COR-L47 (cell line): ENCODE measurements at regions not wholly inside any gene's neighbourhood (a gene's known extent, or its start where the extent isn't known, plus 50 kb on each side); places are given as distances from the start of the nearest gene placed in this dataset.

Source experiments
- DNase-seq: peaks from one replicate; lab custom pipeline; 2025; lab: John Stamatoyannopoulos, UW

DNA sequence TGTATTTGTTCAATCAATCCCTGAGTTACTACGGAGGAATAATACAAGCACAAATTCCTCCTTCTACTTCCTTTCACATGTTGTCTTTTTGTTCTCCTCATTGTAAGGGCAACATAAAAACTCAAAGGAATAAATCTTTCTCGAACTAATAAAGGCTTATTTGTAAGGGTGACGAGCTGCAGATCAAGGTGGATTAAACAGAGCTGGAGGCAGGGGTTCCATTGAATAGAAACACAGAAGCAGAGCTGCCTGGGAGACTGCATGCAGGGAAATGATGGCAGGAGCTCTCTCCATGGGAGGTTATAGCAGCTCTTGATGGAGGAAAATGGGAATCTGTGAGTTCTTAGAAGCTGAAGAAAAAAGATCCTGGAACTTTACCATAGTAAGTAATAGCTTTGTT is 160.2 kb downstream of the CYYR1 start:
- DNase-seq: no peak

DNA sequence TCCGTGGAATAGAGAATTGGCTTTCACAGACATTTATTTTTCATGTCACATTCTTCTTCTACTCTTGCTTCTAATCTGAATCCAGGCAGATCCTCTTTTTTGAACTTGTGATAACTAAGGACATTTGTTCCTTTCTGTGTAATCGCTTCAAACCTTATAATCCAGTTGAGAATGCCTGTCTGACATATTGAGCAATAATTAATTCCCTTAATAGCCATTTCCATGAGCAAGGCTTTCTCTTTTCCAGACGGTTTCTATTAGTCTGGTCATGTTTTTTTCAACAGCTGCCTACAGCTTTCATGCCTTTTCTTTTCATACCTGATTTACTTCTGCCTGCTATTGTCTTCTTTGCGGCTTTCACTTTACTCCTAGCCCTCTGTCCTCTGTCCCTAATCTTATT is 163.4 kb downstream of the CYYR1 start:
- no peak for DNase-seq

DNA sequence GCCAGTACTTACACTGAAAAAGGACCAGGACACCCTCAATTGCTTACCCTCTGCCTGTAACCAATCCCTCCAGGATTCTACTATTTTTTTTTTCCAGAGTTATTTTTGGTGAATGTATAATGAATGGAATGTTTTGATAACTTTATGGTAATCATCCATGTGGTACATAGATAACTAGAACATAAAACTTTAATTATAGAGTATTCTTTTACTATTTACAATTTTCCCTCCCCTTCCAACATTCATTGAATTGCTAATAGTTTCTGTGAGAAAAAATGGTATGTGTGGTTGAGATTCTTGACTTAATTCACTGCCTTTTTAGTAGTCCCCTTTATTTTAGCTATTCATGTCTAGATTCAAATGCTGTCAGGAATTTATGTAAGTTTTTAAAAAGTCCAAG is 164.6 kb downstream of the CYYR1 start:
- DNase-seq: no peak

DNA sequence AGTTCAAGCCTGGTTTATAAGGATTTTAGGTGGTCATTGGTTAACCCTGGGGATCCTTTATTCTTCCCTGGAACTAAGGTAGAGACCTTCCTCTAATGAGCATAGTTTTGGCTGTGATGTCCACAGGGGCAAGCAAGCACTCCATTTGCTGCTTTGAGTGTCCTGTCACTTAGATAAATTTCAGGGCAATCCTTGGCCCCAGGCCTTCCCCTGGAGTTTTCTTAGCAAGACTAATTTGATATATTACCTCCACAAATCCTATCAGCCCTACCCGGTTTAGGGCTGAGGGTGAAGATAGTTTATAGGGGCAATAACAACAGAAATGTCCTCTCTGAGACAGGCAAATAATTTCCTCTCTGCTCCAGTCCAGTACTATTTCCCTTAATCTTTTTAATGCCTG is 166.6 kb downstream of the CYYR1 start:
- no peak for DNase-seq

DNA sequence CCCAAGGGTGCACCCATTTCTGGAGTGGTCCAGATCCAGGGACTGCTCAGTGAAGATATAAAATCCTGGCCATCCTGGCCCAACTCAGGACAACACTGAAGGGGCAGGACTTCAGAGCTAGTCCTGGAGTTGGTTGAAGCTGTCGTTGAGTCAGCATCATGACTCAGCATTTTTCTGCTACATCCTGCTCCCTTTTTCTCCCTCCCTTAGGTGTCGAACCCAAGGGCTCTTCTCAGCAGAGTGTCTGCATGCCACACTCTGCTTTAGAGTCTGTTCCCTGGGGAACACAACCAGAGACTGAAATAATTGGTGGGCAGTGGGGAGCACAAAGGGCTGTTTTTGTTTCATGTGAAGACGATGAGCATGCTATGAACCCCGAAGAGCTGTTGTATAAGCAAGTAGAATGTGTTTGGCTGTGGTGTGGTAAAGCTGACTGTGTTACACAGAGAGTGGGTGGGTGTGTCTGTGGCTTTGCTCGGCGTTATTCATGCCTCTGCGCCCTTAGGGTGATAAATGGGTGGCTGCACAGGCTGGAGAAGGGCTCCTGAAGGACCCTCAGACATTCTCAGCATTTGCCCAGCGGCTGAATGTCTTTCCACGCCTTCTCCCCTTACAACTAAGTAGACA is 167.2 kb downstream of the CYYR1 start:
- no peak for DNase-seq

DNA sequence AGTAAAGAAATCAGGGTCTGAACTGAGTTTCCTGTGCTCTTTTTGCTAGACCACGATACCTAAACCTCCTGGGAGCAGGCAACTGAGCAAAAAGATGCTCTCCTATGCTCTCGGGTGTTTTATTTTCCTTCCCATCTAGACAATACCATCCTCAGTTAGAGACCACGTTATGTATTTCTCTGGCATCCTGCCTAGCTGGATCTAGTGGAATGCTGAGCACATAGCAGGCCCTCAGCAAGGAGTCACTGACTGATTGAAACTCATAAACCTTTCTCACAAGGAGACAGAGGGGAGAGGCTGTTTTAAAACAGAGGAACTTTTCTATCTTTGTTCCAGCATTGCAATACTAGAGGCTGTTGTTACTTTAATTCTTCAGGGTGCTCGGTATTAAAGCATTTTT is 168.0 kb downstream of the CYYR1 start:
- DNase-seq: no peak

DNA sequence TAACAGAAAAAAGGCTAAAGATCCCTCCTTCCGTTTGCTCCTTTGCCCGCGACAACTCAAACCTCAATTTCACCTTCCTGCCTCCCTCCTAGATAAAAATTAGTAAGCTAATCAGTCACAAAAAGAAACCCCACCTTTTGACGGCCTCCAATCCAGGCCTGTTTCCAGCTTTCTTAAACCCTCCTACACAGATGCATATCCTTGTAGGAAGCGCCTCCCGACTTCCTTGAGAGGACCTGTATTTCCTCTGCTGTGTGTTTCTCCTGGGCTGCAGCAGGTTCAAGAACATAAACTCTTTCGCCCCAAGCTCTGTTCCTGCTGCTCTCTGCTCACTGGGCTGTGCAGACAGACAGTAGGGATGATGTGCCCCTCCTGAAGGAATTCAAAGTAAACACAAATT is 168.8 kb downstream of the CYYR1 start:
- no peak for DNase-seq

DNA sequence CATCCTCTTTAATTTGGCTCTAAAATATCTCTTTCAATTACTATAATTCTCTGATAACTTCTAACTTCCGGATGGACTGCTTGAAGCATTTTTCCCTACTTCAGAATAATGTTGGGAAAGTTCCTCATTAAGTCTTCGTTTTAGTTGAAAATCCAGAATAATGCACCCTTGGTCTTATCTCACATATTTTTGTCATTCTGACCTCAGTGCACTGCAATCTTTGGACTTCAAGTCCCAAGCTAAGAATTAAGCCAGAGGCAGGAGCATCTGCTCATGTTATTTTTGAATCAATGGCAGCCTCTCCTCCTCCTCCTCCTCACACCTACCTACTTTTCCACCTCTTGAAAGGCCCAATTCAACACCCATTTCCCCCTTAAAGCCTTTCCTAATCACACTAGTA is 169.8 kb downstream of the CYYR1 start:
- no peak for DNase-seq

DNA sequence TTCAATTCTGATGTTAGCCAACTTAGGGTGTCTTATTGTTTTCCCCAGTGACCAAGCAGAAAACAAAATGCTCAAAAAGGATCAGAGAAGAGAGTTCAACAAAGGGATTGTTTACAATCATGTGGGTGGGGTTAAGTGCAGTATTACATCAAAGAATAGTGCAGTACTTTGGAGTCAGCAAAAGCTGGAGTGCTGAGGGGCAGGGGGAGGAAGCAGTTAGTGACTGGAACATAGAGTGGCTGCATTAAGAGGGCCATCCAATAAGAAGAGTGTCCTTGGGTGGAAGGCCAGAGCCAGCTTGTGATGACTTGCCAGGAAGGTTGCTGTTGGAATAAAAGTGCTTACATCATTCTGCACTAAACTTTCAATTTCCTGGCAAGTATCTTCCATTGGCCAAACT is 175.5 kb downstream of the CYYR1 start:
- DNase-seq: no peak

DNA sequence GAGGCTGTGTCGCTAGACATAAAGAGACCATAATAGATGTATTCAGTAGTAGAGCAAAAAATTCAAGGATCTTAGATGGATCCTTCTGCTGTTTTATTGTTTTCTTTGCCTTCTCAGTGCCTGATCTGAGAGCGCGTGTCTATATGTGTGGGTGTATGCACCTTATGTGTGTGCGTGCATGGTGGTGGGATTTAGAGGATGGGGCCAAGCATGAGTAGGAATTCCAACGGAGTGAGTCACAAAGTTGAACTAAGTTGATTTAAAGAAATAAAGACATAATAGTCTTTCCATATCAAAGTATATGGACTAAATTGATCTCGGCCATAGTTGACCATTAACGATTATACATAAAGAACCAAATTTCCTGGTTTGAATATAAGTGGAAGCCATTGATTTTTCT is 178.7 kb downstream of the CYYR1 start:
- no peak for DNase-seq

DNA sequence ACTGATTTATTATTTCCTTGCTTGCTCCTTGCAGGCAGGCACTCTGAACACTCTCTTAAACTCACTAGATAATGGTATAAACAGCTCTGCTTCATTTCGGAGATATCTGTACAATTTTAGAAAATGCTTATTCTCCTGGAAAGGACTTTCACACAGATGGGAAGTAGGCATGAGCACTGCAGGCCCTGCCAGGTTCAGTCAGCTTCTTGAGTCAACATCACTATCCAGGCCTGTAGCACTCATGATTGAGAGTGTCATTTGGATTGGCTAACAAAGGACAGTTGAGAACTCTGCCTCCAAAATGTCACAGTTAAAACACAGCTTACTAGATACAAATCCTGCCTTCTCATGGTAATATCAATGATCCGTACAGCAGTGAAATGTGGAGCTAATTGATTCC is 181.9 kb downstream of the CYYR1 start:
- no peak for DNase-seq

DNA sequence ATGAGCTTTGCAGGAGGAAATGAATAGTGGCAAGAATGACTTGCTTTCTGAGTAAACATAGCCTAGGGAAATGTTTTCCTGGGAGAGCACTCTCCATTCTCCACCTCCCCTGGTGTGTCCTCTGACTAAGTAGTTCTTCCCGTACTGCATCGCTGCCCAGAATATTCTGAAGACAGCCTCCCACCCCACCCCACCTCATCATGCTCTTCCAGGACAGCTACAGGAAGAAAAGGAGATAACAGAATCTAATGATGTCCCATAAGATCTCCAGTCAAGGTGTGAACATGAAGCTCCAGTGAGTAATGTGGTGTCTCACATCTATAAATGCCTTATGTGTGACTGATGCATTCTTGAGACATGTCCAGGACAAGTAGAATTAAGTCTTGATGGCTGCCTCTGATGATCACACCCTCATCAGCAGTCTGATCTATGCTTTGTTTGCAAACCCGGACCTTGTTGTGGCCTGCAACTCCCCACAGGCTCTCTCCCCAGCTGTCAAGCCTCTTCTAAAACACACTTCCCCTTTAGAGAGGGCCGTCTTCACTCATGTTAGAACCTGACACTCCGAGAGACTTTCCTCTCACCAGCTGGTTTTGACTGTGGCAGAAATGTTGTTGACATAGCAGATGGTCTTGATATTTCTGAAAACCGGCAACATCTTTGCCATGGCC is 183.0 kb downstream of the CYYR1 start:
- no peak for DNase-seq

DNA sequence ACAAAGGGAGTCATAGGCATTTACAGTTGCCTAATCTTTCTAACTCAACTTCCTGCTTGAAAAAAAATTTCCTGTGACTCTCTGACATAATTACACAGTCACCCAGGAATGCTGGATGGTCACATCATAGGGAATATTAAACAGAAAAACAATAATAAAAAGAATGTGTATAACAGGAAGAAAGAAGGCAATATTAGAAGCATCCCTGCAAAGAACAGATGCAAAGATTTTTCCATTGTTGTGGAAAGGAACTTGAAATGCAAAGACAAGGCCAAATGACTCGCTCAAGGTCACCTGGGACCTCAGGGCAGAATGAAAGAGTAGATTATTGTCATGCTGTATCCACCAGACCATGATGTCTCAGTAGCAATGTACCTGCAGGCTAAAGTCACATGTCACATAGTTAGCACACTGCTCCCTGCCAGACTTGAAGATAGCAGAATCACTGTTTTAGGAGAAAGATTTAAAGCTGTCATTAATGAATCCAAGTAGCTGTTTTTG is 184.3 kb downstream of the CYYR1 start:
- no peak for DNase-seq

DNA sequence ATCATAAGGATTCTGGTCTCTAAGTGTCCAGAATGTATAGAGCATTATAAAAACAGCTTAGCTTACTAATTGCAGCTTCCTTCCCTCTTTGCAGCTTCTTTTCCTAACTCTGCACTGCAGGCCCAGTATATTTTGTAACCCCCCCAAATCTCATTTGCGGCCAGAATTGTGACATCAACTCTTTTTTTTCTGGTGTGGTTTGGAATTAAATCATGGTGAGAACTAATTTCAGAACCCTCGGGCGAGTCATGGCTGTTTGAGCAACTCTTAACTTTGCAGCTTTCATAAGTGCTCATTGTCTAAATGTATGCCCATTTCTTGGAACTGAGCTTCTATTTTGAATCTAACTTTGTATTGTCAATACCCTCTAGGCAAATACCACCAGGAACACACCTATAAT is 187.4 kb downstream of the CYYR1 start:
- DNase-seq: no peak

DNA sequence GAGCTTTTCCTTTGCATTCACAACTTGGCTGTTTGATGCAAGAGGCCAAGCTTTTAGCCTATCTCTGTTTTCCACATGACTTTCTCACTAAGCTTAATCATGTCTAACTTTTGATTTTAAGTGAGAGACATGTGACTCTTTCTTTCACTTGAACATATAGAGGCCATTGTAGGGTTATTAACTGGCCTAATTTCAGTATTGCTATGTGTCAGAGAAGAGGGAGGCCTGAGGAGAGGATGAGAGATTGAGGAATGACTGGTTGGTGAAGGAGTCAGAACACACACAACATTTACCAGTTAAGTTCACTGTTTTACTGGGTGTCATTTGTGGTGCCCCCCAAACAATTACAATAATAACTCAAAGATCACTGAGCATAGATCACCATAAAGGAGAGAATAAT is 193.5 kb downstream of the CYYR1 start:
- no peak for DNase-seq

DNA sequence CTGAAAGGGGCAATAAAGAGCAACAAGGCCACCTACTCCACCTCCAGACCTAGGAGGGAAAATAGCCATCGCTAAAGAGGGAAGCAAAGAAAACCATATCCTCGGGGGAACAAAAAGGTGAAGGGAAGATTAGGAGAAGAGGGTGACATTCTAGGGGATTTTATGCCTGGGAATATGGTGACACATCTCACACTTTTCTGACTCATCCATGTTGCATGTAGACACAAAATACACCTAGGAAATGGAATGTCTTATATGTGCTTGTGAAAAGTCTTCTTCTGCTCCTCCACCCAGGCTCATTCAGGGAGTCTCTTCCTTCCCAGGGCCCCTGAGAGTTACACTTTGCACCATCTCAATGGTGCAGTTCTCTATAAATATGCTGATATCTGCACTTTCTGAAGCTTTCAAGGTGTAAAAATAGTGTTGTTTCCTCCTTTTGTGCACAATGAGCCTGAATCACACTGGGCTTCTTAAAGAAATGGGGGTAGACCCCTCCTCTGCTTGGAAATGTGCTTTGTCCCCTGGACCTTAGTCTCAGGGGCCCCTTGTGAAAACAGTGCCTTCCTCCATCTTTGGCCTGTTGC is 195.9 kb downstream of the CYYR1 start:
- no peak for DNase-seq

DNA sequence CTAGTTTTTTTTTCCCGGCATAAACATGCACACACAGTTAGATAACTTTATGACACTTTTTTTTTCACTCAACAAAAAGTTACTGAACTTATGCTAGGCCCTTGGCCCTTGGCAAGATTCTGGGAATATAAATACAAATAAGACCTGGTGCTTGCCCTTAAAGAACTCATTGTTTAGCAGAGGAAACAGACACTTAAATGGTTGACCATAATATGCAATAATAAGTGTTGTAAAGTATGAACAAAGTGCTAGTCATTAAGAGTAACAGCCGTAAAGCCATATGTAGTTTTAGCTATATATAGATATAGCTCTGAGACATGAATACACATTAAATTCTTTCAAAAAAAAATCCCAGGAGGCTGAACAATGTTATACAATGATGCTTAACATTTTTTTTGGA is 198.3 kb downstream of the CYYR1 start:
- no peak for DNase-seq

DNA sequence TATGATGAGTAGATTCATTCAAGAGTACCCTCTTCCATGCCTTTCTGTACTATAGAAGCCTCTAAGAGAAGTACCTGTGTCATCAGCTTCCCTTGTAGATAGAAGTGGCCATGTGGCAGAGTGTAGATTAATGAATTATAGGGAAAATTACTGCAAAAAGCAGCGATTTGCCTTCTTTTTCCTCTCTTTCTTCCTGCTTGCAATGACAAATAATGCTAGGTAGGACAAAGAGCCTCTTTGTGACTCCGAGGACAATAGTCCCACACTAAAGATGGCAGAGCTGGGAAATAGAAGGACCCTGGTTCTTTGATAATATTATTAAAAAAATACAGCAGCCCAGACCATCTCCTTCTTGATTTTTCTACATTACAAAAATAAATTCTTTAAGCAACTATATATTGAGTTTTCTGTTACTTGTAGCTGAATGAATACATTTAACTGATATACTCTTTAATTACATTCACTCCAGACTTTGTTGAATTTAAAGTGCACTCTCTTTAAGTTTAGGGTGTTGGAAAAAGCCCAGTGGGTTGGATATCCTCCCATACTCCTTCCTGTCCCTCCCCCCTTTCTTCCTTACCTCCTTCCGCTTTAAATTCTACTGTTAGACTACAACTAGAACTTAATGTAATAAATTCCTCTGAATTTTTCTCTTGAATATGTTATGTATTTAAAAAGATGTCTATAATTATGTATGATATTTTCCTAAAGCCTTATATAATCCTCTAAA is 198.2 kb upstream of the APP start:
- no peak for DNase-seq

DNA sequence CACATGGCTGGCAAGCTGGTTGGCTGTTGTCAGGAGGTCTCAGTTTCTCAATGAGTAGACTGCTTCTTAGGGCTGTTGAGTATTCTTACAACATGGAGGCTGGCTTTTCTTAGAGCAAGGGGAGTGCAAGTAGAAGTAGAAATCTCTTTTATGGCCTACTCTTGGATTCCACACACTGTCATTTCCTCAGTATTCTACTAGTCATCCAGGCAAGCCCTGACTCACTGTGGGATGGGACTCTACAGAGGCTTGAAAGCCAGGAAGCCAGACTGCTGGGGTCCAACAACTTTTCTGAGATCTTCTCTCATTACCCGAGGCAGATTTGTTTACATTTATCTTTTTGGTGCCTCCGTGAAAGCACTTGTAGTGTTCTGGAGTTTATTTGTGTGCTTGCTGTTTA is 196.2 kb upstream of the APP start:
- DNase-seq: no peak

DNA sequence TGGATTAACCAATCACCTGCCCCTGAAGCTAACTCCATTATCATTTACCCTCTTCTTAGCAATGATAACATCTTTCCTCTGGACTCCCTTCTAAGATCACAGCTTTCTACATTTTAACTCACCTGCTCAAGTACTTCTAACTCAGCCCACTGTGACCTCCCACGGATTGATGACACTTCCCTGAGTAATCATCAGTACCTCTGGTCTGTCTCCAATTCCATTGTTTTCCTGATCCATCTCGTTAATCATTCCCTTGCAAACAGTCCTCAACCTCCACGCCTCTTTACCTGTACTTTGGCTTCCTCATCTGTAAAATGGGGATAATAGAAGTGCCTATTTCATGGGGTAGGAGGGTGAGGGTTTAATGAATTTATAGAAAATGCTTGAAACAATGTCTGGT is 195.3 kb upstream of the APP start:
- no peak for DNase-seq

DNA sequence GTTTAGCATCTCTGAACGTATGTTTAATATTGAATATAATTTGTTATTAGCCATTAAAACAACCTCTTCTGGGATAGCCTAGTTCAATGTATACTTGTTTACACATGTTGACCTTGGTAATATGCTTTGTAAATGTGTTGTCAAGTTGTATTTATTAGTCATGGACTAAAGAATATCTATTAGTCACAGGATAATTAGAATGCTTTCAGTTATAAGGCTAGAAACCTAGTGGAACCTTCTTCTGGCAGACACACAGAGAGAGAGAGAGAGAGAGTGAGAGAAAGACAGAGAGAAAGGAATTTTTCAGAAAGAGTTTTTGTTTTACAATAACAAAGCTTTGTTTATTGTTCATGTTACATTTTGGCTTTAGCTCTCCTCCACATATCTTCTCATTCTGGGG is 181.1 kb upstream of the APP start:
- DNase-seq: no peak

DNA sequence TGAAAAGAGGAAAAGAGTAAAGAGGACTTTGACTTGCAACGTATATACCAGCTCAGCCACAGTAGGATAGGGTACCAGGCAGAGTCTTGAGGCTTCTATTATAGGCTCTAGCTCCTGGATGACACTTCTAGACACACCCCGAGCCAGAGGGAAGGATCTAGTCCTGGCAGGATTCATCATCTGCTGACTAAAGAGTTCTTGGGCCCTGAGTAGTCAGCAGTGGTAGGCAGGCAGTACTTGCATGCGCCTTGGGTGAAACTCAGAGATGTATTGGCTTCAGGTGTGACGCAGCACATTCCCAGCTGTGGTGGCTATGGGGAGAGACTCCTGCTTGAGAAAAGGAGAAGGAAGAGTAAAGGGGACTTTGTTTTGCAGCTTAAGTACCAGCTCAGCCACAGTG is 162.3 kb upstream of the APP start:
- no peak for DNase-seq
